HG03469 (cell line): ENCODE measurements at regions not wholly inside any gene's neighbourhood (a gene's known extent, or its start where the extent isn't known, plus 50 kb on each side); places are given as distances from the start of the nearest gene placed in this dataset.
A peak's percentile ranks its signal among the peaks of the same experiment; 100 is the strongest.

Source experiments
- ATAC-seq: cut with Tn5 transposase; IDR thresholded peaks from one replicate; pipeline ENCODE4 v1.9.1; 2021; ENCODE audit warnings: mild to moderate bottlenecking, moderate library complexity, moderate number of reproducible peaks; ENCODE audit not compliant: unreplicated experiment

GRCh38 chr1:181142096-181142958, 53.8 kb downstream of the IER5 start:
- ATAC-seq: no peak

GRCh38 chr1:181143102-181143859, 54.8 kb downstream of the IER5 start:
- no peak for ATAC-seq

GRCh38 chr1:181144238-181144637, 55.7 kb downstream of the IER5 start:
- ATAC-seq: no peak

GRCh38 chr1:181148636-181149035, 60.1 kb downstream of the IER5 start:
- ATAC-seq: no peak

GRCh38 chr1:181149326-181150125, 61.0 kb downstream of the IER5 start:
- ATAC-seq: peak; percentile 67

GRCh38 chr1:181150273-181150672, 61.8 kb downstream of the IER5 start:
- ATAC-seq: no peak

GRCh38 chr1:181150842-181151241, 62.3 kb downstream of the IER5 start:
- no peak for ATAC-seq

GRCh38 chr1:181151378-181152326, 63.2 kb downstream of the IER5 start:
- peak; percentile 21 for ATAC-seq

GRCh38 chr1:181152892-181153633, 64.6 kb downstream of the IER5 start:
- ATAC-seq: peak; percentile 47

- no peak for ATAC-seq
Measured at GRCh38 chr1:181153634-181153961, 65.1 kb downstream of the IER5 start.

GRCh38 chr1:181155339-181155738, 66.8 kb downstream of the IER5 start:
- no peak for ATAC-seq

GRCh38 chr1:181159451-181160140, 71.1 kb downstream of the IER5 start:
- ATAC-seq: no peak

- no peak for ATAC-seq
Measured at GRCh38 chr1:181160322-181160721, 71.8 kb downstream of the IER5 start.

- no peak for ATAC-seq
Measured at GRCh38 chr1:181160998-181161870, 72.7 kb downstream of the IER5 start.

GRCh38 chr1:181163662-181164061, 75.2 kb downstream of the IER5 start:
- ATAC-seq: no peak

- ATAC-seq: peak; percentile 75
Measured at GRCh38 chr1:181166377-181167196, 78.1 kb downstream of the IER5 start.

GRCh38 chr1:181169281-181169865, 80.9 kb downstream of the IER5 start:
- ATAC-seq: no peak
